ENCODE measurements at regions not wholly inside any gene's neighbourhood (a gene's known extent, or its start where the extent isn't known, plus 50 kb on each side); places are given as distances from the start of the nearest gene placed in this dataset.

DNA sequence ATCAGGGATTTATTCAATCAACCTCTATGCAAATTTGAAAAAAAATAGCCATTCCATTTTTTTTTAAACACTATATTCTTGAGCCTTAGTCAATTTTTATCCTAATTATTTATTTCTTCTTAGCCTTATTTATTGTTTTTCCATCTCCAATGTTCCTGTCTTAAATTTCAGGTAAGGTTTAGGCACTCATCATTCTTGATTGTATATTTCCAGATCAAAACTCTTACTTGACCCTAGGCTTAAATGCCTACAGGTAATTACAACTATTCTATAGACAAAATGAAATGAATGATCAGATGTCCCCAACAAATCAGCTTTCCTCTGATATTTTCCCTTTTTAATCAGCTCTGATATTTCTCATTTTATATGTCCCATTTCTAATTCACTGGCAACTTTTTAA is 402.6 kb upstream of the EPHA7 start:
- no peak for DNase-seq

DNA sequence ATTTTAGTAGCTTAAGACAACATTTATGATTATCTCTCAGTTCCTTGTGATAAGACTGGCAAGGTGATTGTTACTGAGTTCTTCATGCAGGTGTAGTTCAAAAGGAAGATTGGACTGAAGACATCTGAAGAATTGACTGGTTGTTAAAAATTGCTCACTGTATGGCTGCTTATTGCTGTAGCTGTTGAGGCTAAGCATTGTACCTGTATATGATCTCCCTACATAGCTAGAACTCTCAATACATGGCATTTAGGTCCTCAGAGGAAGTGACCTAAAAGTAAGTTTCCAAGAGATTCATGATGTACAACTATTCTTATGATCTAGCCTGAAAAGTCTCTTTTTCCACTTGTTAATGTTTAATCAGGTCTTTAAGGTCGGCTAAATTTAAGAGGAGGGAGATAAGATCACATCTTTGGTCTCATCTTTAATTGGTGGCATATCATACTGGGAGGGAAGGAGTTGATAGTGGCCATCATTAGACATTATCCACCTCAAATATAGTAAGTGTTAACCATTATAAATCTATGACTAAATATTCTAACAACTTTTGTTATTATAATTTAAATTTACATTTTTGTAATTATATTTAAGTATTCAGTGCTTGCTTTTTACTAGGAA is 401.2 kb upstream of the EPHA7 start:
- no peak for DNase-seq

DNA sequence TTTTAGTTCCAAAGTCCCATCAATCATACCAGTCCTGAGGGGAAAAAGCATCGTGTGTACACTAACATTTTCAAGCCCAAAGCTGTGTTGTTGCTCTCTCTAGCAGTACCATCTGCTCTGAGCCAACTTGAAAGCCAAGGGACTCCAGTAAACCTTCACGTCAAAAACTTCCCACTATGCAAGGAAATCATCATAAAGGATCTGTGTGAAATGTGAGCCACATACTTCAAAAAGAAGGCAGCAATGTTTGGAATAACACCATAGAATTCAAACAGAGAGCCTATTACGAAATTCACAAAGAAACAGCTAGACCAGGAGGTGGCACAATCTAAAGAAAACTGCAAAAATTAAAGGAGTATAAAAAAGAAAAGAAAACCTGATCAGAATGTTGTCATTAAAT is 399.8 kb upstream of the EPHA7 start:
- DNase-seq = no peak

DNA sequence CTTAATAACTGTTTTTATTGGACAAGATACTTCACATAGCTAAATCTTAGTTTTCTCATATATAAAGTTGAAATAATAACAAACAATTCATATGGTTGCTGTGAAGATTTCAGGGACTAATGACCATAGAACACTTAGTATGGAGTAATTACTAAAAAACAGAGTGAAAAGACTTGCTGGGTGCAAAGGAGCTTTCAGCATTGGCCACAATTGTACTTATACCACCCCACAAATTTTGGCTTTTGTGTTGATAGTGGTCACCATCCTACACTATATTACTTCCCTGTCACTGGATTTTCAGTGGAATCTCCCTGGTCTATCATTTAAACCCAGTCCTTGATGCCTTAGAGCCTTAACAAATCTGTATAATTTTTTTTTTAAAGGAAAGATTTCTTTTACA is 398.6 kb upstream of the EPHA7 start:
- DNase-seq = no peak

DNA sequence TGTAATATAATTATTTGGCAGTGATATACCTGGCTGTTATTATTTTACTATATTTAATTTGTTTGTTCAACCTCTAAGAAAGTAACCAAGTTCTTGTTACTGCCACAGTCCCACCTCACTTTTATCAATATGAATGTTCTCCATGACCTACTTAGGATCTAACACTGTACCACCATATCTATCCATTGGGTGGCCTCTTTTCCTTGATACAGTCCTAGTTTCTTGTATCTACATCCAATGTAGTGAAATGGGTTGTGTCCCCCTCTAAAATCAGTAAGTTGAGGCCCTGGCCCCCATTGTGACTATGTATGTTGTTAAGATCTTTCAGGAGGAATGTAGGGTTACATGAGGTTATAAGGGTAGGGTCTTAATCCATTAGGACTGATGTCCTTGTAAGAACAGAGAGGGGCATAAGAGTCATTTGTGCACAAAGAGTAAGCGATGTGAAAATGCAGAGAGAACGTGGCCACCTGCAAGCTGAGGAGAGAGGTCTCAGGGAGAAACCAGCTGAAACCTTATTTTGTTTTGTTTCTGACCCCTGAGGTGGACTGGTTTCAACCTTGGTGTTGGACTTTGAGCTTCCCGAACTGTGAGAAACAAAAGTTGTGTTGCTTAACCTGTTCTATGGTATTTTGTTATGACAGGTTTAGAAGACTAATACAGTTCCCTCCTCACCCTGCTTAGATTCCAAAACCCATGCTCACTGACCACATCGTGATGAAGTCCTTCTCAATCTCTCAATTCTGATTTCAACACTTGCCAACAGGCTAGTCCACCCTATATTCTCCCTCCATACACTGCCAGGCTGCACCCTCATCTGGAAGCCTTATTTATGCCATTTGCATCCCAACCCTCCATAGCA is 387.3 kb upstream of the EPHA7 start:
- DNase-seq = no peak

DNA sequence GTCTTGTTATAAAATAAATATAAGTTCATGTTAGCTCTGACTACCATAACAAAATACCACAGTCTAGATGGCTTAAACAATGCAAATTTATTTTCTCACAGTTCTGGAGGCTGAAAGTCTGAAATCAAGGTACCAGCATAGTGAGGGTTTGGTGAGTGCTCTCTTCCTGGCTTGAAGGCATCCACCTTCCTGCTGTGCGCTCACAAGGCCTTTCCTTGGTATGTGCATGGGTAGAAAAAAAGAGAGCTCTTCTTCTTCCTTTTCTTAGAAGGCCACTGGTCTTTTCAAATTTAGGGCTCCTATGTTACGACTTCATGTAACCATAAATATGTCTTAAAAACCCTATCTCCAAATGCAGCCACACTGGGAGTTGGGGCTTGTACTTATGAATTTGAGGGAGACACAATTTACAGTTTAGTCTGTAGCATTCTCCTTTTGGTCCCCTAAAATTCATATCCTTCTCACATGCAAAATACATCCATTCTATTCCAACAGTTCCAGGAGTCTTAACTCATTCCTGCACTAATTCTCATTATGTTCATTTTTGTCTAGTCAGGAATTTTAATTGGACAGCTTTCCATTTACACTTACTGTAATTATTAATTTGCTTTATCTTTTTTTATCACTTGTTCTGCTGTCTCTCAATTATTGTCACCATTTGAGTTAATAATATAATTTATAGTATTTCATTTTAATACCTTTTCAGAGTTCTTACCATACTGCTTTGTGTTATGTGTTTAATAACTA is 381.9 kb upstream of the EPHA7 start:
- DNase-seq = no peak

DNA sequence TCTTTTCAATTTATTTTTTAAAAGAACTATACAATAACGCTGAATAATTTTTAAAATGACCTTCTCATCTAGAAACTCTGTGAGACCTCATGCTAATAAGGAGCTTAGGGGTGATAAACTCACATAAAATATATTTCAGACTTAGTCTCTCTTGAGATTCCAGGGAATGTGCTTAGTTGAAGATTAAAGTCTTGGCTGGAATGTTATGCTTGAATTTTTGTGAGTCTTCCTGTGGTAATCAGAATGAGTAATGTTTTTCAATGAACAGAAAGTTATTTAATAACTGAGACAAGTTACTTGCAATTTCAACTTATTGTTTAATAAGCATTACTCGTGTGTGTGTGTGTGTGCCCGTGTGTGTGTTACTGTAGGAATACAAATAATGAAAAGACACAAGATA is 379.9 kb upstream of the EPHA7 start:
- no peak for DNase-seq

DNA sequence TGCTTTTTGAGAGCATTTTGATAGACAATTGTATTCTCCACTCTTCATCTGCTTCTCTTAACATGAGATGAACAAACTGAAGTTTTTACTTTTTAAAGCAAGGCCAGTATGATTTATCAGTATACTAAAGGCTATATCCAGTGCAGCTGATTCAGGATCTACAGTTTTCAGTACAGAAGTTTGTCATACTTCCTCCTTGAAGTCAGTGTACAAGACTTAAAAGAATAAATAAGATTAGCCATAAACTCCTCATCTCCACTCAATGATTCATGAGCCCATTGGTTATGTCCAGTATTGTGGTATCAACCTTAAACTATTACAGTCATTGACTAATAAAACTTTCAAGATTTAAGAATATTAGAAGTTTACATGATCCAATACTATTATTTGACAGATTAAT is 374.8 kb upstream of the EPHA7 start:
- DNase-seq = no peak

DNA sequence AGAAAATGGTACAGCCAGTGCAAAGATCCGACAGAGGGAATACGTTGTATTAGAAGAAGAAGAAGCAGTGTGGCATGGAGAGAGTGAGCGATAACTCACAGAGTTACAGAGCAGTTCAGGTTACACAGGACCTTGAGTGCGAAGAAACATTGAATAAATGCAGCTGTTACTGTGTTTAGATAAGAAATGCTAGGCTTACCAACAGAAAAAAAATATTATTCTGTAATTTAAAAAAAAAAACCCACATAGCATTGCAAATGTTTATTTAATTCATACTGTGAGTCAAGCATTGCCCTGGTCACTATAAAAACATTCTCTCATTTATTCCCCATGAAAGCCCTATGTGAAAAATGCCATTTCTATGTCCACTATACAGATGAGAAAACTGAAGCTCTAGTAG is 373.4 kb upstream of the EPHA7 start:
- DNase-seq = no peak

DNA sequence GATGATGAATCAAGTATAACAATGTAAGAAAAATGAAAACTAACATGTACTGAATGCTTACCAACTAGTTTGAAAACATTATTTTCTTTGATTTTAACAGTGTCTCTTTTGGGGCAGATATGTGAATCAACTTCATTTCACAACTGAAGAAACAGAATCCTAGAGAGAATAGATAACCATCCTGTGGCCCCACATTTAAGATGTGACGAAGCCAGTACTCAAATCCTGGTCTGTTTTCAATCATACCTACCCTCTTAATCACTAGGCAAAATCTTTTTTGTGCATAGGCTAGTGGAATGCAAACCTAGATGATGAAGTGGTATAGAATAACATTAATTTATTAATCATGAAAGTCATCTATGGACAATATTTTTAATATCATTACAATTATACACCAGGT is 371.6 kb upstream of the EPHA7 start:
- no peak for DNase-seq

DNA sequence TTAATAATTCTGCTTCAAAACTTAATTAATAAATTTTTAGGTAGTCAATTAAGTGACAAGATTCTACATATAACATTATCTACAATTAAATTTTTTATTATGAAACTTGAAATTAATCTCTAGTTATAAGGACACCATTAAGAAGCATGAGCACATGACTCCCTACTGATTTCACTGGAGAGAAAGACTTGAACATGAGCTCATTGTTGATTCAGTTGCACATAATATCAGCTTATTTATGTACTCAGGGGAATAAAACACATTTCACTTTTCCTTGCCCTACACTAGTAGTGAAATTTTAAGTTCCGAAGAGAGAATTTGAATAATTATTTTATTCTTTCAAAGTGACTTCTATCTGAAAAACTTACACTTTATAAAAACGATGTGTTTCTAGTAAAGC is 370.2 kb upstream of the EPHA7 start:
- no peak for DNase-seq

DNA sequence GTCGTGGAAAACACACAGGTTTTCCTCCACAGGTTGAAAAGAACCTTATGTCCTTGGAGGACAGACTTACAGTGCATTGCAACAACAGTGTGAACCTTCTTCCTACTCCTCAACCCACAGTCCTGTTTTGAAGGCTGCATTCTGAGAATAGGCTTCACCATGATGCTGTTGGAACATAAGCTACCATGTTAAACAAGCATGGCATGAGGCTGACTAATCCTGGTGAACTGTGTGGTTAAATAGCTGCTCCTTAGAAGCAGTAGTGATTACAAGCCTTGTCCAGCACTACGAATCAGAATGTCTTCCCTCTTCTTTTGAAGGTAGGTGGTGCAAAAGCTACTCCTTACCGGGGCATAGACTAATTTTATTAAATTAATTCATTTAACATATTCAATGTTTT is 368.5 kb upstream of the EPHA7 start:
- no peak for DNase-seq

DNA sequence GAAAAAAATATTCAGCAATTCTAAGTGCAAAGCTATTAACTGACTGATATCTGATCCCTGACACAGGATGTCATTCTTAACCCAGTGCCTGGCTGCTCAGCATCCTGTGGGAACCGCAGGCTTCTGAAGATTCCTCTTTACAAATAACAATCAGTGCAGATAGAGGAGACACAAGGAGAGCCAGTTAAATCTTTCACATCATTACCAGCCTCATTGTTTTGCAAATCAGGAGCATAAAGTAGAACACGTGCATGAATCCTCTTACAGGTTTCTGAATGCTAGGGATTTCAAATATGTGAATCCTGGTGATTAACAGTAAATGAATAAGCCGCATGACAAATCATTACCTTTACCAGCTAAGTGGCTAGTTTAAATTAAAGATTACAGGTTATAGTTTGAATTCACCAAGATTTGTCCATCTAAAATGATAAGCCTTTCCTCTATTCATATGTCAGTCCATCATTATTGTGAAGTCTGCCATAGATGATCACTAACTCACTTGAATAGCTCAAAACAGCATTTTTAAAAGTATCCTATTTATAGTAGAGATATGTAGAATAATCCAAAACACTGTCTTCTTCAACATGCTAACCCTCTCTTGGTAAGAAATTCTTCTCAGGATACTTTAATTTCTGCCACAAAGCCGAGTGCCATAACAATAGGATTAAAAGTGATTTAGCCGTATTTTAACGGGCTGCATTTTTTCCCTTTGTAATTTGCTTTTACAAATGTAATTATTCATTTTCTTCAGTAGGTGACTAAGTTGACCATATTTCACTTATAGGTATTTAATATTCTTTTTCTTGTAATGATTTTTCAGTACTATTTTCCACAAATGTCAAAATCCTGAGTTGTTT is 367.3 kb upstream of the EPHA7 start:
- no peak for DNase-seq

DNA sequence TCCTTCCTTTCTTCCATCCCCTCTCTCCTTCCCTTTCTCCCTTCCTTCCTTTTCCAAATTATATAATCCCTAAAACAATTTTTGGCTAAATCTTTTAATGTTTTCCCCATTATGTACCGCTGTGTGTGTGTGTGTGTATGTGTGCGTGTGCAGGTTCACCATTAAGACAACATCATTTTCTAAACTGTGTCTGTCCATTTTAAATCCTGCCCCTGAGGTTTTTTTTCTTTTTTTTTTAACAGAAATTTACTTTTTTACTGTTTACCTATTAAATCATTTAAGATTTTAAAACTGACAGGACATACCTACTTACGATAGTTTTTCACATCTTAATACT is 366.3 kb upstream of the EPHA7 start:
- no peak for DNase-seq

DNA sequence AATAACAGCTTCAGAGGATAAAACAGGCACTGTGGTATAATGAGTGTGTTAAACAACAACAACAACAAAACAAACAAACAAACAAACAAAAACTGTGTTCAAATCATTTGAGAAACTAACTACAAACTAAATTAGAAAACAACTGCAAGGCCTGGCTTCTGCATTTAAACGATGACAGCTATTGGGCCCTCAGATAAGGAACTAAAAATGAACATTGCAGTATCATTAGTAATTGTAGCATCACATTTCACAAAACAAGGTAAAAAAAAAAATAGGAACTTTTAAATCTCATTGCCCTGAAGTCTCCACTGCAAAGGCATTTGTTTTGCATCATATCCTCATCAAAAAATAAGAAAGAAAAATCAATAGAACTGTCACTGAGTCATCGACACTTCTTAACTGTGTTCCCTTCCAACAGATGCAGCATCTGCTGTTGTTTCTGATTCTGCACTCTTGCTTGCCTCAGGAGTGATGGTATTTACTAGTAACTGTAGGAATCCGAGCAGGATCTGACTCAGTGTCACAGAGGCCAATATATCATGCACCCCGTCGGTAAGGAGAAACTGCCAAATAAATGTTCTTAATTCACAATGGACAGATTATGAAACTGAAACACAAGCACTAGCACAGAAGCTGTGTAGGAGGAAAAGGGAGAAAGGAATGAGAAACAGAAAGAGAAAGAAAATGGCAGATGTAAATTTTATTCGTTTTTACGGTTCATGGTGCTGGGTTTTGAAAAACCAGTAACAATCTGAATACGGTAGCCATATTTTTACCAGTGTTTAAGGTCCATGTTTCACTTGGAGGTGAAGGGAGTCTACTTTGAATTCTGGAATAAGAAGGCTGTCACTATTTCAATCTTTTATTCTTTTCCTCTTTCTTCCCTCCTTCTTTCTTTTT is 365.7 kb upstream of the EPHA7 start:
- DNase-seq = no peak

DNA sequence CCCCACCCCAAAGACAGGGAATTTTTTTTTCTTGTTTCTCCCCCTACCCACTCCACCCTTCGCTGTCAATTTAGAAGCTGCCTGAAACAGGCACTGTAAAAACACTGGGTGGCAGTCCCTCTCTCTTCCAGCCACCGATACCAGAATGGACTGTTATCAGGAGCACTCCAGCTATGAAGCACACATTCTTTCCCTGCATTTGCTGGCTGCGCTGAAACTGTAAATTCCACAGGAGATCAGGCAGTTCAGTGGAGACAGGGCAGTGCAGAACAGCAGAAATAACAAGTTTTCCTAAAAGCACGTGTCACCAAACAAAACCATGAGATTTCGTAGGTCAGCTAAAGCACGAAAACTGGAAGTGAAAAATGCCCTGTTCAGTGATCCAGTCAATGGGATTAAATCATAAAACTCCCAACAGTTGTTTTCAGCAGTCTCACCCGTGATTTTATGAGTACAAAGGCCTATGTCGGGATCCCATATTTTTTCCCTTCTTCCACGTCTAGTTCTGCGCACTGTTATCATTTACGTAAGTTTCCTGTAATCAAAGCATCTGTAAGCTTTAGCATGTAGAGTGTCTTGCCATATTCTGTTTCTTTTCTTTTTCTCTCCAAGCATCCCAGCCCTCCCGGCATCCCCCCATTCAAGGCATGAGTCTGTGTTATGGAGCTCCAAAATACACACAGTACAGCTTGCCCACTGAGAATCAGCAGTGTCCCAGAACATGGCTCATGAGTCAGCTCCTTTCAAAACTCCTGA is 359.9 kb upstream of the EPHA7 start:
- DNase-seq = no peak

DNA sequence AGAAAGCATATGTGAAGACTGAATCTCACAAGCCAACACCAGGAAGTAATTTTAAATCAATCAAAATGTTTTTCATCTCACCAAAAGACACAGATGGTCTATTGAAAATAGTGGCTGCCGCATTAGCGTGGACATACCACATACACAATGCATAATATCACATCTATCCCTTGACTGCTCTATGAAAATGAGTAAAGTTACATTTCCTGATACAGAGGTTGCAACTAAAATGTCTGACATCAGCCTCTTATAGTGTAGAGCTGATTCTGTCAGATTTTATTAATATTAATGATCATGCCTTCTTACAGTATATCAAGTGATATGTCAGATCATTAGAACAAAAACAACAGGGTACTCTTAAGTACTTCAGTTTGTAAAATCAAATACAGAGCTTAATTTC is 339.8 kb upstream of the EPHA7 start:
- no peak for DNase-seq

DNA sequence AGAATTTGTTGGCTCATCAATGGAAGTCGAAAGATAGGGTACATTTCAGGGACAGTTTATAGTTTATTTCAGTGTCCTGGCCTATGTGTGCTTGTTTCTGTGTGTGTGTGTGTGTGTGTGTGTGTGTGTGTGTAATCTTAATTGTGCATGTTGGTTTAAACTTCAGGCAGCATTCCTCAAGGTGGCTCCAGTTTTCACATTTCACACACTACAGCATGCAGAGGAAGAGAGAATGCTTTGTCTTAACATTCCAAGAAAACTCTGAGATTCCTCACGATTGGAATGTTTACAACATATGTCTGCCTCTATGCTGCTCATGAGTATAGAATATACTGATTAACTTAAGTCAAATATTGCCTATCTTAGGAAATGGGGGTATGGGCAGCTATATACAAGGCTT is 332.6 kb upstream of the EPHA7 start:
- no peak for DNase-seq

DNA sequence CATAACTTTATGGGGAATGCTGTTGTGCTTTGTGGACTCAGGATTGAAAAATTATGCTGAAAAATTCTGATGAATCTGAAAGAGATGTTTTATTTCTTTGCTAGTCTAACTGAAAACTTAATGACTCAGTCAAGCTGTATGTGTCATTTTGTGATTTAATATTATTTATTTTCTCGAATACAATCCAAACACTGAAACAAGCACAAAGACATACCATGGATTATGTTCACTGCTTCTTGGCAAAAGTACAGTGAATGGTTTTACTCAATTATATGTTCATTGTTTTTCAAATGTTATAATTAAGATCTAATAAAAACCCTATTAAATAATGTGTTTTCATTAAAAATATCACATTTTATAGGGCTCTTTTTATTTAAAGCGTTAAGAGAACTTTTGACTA is 330.6 kb upstream of the EPHA7 start:
- no peak for DNase-seq

DNA sequence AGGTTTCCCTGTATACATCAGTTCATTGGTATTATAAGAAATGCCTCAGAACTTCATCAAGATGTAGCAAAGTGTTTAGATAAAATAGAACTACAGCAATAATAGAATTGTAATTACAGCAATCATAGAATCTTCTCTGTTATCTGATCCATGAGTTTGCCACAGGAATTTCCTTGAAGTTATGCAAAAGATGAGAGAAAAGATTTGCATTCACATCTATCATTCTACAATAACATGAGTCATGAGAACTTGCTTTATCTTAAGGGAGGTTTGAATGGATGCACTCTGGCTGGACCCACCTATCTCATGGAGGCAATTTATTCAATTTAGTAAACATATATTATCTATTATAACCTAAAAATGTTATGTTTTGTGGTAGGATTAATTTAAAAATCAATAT is 329.8 kb upstream of the EPHA7 start:
- no peak for DNase-seq

DNA sequence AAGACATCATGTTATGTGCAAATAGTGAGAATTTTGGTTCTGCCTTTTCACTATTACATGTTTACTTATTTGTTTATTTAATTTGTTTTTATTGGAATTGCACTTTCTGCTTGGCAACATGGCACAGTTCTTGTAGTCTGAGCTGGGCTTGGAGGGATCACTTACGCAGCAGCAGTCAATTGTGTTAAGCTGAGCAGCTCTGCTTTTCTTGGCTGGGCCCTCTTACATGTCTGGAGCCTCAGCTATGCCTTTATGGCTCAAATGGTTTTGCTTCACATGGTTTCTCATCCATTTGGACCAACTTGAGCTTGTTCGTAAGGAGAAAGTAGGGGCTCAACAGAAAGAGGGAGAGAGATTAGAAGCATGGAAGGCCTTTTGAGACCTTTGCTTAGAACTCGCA is 327.5 kb upstream of the EPHA7 start:
- no peak for DNase-seq

Data from NCI-H2029 (cell line).